CD4-positive, CD25-positive, alpha-beta regulatory T cell (primary cell): ENCODE measurements at regions not wholly inside any gene's neighbourhood (a gene's known extent, or its start where the extent isn't known, plus 50 kb on each side); places are given as distances from the start of the nearest gene placed in this dataset.

Experiments
- ATAC-seq, 2 donors: fragments of 150-1000 bp; cut with Tn5 transposase; one replicate each; pipeline ENCODE4 v1.10.0; 2021; ENCODE audit warnings: low read depth in 2 of 2, moderate number of reproducible peaks in 2 of 2, moderate library complexity in 1 of 2
- DNase-seq, 3 donors: peaks; one replicate each; pipeline versions ENCODE4 v3.0.0 to v3.0.0-alpha.2; 2012 to 2022; ENCODE audit warnings: mixed read lengths in 1 of 3
- H3K27ac ChIP-seq: one replicate; pipeline ENCODE4 v1.7.0; 2013; ENCODE audit warnings: mild to moderate bottlenecking, low read length; ENCODE audit not compliant: insufficient read depth, poor library complexity, severe bottlenecking
- H3K27me3 ChIP-seq: one replicate; pipeline ENCODE4 v1.7.0; 2013; ENCODE audit warnings: low read length; ENCODE audit not compliant: control insufficient read depth, insufficient read depth
- H3K36me3 ChIP-seq: one replicate; pipeline ENCODE4 v1.7.0; 2013; ENCODE audit warnings: mild to moderate bottlenecking, low read length, moderate library complexity; ENCODE audit not compliant: control insufficient read depth, insufficient read depth
- H3K4me1 ChIP-seq: 2 replicates; pipeline ENCODE4 v1.7.0; 2013; ENCODE audit warnings: mild to moderate bottlenecking, low read length; ENCODE audit not compliant: insufficient read depth, control insufficient read depth, poor library complexity, severe bottlenecking
- H3K4me3 ChIP-seq: one replicate; pipeline ENCODE4 v1.7.0; 2013; ENCODE audit warnings: low read depth, mild to moderate bottlenecking, low read length, moderate library complexity
- H3K9me3 ChIP-seq, 2 experiments: 1 replicate in 1 of 2; 2 replicates in 1 of 2; pipeline ENCODE4 v1.7.0; 2013; ENCODE audit warnings: low read length in 2 of 2, mild to moderate bottlenecking in 1 of 2, moderate library complexity in 1 of 2; ENCODE audit not compliant: control insufficient read depth in 2 of 2
- H3K27ac Mint-ChIP-seq, 3 donors: one replicate each; pipeline ENCODE4 v1.8.0; 2020 to 2022; ENCODE audit warnings: mild to moderate bottlenecking in 3 of 3, mixed read lengths in 3 of 3, moderate library complexity in 2 of 3
- H3K27me3 Mint-ChIP-seq: one replicate; pipeline ENCODE4 v1.8.0; 2022; ENCODE audit warnings: mild to moderate bottlenecking, mixed read lengths
- H3K36me3 Mint-ChIP-seq: one replicate; pipeline ENCODE4 v1.8.0; 2020; ENCODE audit warnings: mixed read lengths
- H3K4me1 Mint-ChIP-seq, 4 donors: one replicate each; pipeline ENCODE4 v1.8.0; 2020 to 2022; ENCODE audit warnings: mixed read lengths in 4 of 4, mild to moderate bottlenecking in 1 of 4
- H3K4me3 Mint-ChIP-seq, 4 donors: one replicate each; pipeline ENCODE4 v1.8.0; 2020 to 2022; ENCODE audit warnings: mild to moderate bottlenecking in 4 of 4, mixed read lengths in 4 of 4, moderate library complexity in 3 of 4
- H3K9me3 Mint-ChIP-seq, 7 donors: one replicate each; pipeline ENCODE4 v1.8.0; 2020 to 2022; ENCODE audit warnings: mixed read lengths in 7 of 7, mild to moderate bottlenecking in 3 of 7, moderate library complexity in 2 of 7

GRCh38 chr3:109927161-109927560, 589.8 kb upstream of the DPPA4 start:
- ATAC-seq (no peak), DNase-seq (no peak)
- Histone ChIP-seq H3K9me3 (no peaks in the 10 kb centered on the region), H3K36me3 (no peaks in the 10 kb centered on the region), H3K27ac (no peak overlapping the region), H3K4me1 (no peaks in the 10 kb centered on the region), H3K4me3 (no peak overlapping the region), H3K27me3 (peaks cover 4% of the 10 kb centered on the region)
- Mint-ChIP-seq H3K4me3 (no peak overlapping the region), H3K27ac (no peak overlapping the region), H3K9me3 (no peaks in the 10 kb centered on the region), H3K4me1 (peaks cover 0 to 4% (median 1%) of the 10 kb centered on the region in 4 donors), H3K36me3 (no peaks in the 10 kb centered on the region), H3K27me3 (no peaks in the 10 kb centered on the region)

GRCh38 chr3:109927726-109928125, 590.4 kb upstream of the DPPA4 start:
- Histone ChIP-seq H3K9me3 (no peaks in the 10 kb centered on the region), H3K36me3 (no peaks in the 10 kb centered on the region), H3K27ac (no peak overlapping the region), H3K27me3 (peaks cover 4% of the 10 kb centered on the region), H3K4me1 (no peaks in the 10 kb centered on the region), H3K4me3 (no peak overlapping the region)
- ATAC-seq = no peak
- H3K4me1 Mint-ChIP-seq = no peaks in the 10 kb centered on the region
- no peaks in the 10 kb centered on the region for H3K27me3 Mint-ChIP-seq
- no peaks in the 10 kb centered on the region for H3K9me3 Mint-ChIP-seq
- DNase-seq = no peak
- no peak overlapping the region for H3K4me3 Mint-ChIP-seq
- H3K27ac Mint-ChIP-seq = no peak overlapping the region
- no peaks in the 10 kb centered on the region for H3K36me3 Mint-ChIP-seq

DNA sequence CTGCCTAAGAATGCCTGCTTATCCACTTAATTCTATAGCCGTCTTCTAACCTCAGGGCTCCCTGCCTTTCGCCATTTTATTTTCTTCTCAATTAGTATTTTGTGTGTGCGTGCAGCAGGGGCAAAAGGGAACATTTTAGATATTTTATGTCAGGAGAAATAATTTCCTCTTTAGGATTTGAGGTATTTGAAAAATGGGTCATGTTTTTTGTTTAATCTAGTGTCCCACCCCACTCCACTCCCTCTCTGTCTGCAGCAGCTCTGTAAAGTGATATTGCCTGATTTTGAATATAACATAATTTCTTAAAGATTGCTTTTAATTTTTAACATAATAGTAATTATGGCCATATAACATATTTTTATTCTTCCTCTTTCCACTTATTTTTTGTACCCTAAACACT, 593.2 kb upstream of the DPPA4 start:
- no peaks in the 10 kb centered on the region for H3K4me1 Mint-ChIP-seq
- Histone ChIP-seq H3K27ac (no peak overlapping the region), H3K4me3 (no peak overlapping the region), H3K9me3 (no peaks in the 10 kb centered on the region), H3K36me3 (no peaks in the 10 kb centered on the region), H3K4me1 (no peaks in the 10 kb centered on the region), H3K27me3 (peaks cover 4% of the 10 kb centered on the region)
- no peaks in the 10 kb centered on the region for H3K36me3 Mint-ChIP-seq
- peaks cover 0 to 3% (median 0%) of the 10 kb centered on the region in 7 donors for H3K9me3 Mint-ChIP-seq
- no peak overlapping the region for H3K27ac Mint-ChIP-seq
- H3K4me3 Mint-ChIP-seq = no peak overlapping the region
- peaks cover 11% of the 10 kb centered on the region for H3K27me3 Mint-ChIP-seq
- no peak for DNase-seq
- ATAC-seq = no peak

DNA sequence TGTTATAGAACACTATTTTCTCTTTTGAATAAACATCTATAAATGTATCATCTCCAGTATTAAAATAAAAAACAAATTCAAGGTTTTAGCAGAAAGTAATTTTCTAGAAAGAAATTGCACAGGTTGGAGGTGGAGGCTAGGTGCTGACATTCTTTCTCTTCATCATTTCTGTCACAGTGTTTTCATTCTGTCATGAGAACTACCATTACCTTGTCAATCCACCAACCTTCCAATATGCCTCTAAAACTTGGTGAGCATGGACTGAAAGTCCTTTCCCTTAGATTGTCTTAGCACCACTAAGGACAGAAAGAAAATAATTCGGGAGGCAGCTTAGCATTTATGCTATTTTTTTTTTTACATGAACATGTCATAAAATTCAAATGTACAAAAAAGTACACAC, 596.2 kb upstream of the DPPA4 start:
- no peak overlapping the region for H3K4me3 ChIP-seq
- H3K36me3 ChIP-seq = no peaks in the 10 kb centered on the region
- DNase-seq = no peak
- Mint-ChIP-seq H3K4me1 (no peaks in the 10 kb centered on the region), H3K4me3 (no peak overlapping the region), H3K9me3 (peaks cover 0 to 3% (median 0%) of the 10 kb centered on the region in 7 donors), H3K36me3 (no peaks in the 10 kb centered on the region), H3K27ac (no peak overlapping the region), H3K27me3 (peaks cover 12% of the 10 kb centered on the region)
- no peak overlapping the region for H3K27ac ChIP-seq
- peaks cover 4% of the 10 kb centered on the region for H3K27me3 ChIP-seq
- no peak for ATAC-seq
- no peaks in the 10 kb centered on the region for H3K9me3 ChIP-seq
- H3K4me1 ChIP-seq = no peaks in the 10 kb centered on the region

DNA sequence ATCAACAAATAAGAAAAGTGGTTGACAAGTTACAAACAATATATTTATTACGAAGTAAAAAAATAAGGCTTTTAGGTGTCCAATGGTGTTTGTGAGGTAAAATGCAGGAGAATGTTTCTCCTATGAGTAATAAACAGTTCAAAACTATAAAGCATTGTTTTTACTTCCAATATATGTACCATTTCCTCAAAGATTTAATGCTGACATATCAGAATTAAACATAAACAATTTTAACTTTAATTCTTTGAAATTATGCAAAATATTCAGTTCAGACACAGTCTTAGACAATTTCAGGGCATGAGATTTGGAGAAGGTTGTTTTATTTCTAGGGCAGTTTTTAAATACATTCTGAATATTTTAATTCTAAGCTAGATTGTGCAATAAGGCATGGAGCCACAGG, 602.5 kb upstream of the DPPA4 start:
- Histone ChIP-seq H3K4me1 (no peaks in the 10 kb centered on the region), H3K4me3 (no peak overlapping the region), H3K27me3 (no peaks in the 10 kb centered on the region), H3K27ac (no peak overlapping the region), H3K36me3 (no peaks in the 10 kb centered on the region), H3K9me3 (no peaks in the 10 kb centered on the region)
- no peaks in the 10 kb centered on the region for H3K36me3 Mint-ChIP-seq
- no peak overlapping the region for H3K4me3 Mint-ChIP-seq
- peaks cover 8% of the 10 kb centered on the region for H3K27me3 Mint-ChIP-seq
- H3K4me1 Mint-ChIP-seq = no peaks in the 10 kb centered on the region
- no peak overlapping the region for H3K27ac Mint-ChIP-seq
- DNase-seq = no peak
- peaks cover 0 to 3% (median 0%) of the 10 kb centered on the region in 7 donors for H3K9me3 Mint-ChIP-seq
- ATAC-seq = no peak

DNA sequence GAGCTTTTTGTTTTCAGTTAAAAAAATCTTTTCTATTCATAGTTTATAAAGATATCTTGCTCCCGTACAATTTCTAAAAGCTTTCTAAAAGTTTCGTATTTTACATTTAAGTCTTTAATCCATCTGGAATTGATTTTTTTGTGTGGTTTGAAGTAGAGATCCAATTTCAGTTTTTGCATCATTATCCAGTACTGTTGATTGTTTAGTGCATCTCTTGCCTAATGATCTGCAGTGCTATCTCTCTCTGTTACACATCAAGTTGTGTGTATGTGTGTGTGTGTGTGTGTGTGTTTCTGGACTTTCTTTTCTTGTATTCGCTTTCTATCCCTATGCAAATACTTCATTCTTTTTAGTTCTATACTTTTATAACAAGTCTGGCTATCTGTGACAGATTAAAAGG, 605.8 kb upstream of the DPPA4 start:
- DNase-seq = no peak
- Mint-ChIP-seq H3K36me3 (no peaks in the 10 kb centered on the region), H3K27ac (no peak overlapping the region), H3K4me1 (no peaks in the 10 kb centered on the region), H3K4me3 (no peak overlapping the region), H3K9me3 (peaks cover 0 to 3% (median 0%) of the 10 kb centered on the region in 7 donors), H3K27me3 (peaks cover 4% of the 10 kb centered on the region)
- no peak for ATAC-seq
- H3K36me3 ChIP-seq = no peaks in the 10 kb centered on the region
- H3K4me1 ChIP-seq = no peaks in the 10 kb centered on the region
- H3K27ac ChIP-seq = no peak overlapping the region
- H3K27me3 ChIP-seq = no peaks in the 10 kb centered on the region
- no peaks in the 10 kb centered on the region for H3K9me3 ChIP-seq
- no peak overlapping the region for H3K4me3 ChIP-seq

DNA sequence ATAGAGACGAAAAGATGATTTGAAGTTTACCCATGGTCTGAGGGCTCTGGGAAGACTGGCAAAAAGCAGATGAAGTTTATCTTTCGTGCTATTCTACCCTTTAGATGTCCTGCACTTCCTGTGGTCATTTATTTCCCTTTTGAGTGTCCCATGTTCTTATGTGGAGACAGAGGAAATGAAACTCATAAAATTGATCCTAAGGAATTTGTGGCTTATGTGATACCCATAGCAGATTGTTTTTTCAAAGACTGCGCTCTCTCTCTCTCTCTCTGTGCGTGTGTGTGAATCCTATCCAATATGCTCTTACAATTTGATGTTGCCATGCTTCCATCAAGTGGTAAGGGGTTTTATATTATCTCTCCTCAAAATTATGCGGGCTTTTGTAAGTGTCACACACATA, 607.5 kb upstream of the DPPA4 start:
- Histone ChIP-seq H3K36me3 (no peaks in the 10 kb centered on the region), H3K9me3 (no peaks in the 10 kb centered on the region), H3K4me3 (no peak overlapping the region), H3K27me3 (no peaks in the 10 kb centered on the region), H3K4me1 (no peaks in the 10 kb centered on the region), H3K27ac (no peak overlapping the region)
- ATAC-seq = no peak
- no peaks in the 10 kb centered on the region for H3K36me3 Mint-ChIP-seq
- H3K4me1 Mint-ChIP-seq = no peaks in the 10 kb centered on the region
- no peak overlapping the region for H3K4me3 Mint-ChIP-seq
- no peak for DNase-seq
- H3K27me3 Mint-ChIP-seq = peaks cover 4% of the 10 kb centered on the region
- H3K27ac Mint-ChIP-seq = no peak overlapping the region
- peaks cover 0 to 3% (median 0%) of the 10 kb centered on the region in 7 donors for H3K9me3 Mint-ChIP-seq

GRCh38 chr3:109952924-109953323, 615.6 kb upstream of the DPPA4 start:
- H3K4me3 Mint-ChIP-seq = no peak overlapping the region
- H3K4me1 Mint-ChIP-seq = peaks cover 0 to 2% (median 0%) of the 10 kb centered on the region in 4 donors
- no peaks in the 10 kb centered on the region for H3K4me1 ChIP-seq
- no peak for ATAC-seq
- H3K27me3 Mint-ChIP-seq = peaks cover 5% of the 10 kb centered on the region
- no peak overlapping the region for H3K27ac ChIP-seq
- no peaks in the 10 kb centered on the region for H3K36me3 Mint-ChIP-seq
- H3K9me3 ChIP-seq = no peaks in the 10 kb centered on the region
- no peaks in the 10 kb centered on the region for H3K27me3 ChIP-seq
- no peaks in the 10 kb centered on the region for H3K36me3 ChIP-seq
- H3K27ac Mint-ChIP-seq = peak overlapping the region in 1 of 3 donors; percentile 89
- peaks cover 0 to 6% (median 0%) of the 10 kb centered on the region in 7 donors for H3K9me3 Mint-ChIP-seq
- DNase-seq = no peak
- H3K4me3 ChIP-seq = no peak overlapping the region
